Aorta (tissue), 5 donors: ENCODE measurements at regions not wholly inside any gene's neighbourhood (a gene's known extent, or its start where the extent isn't known, plus 50 kb on each side); places are given as distances from the start of the nearest gene placed in this dataset.

Experiments
- ATAC-seq: fragments of 200-7000 bp; cut with Tn5 transposase; one replicate; pipeline ENCODE4 v1.9.1; 2022; ENCODE audit warnings: moderate library complexity; ENCODE audit not compliant: low FRiP score
- DNase-seq, 2 donors: peaks; one replicate each; pipeline ENCODE4 v3.0.0-alpha.2; 2020
- H3K27ac ChIP-seq, 2 donors: one replicate each; pipeline ENCODE4 v1.5.1; 2013; ENCODE audit warnings: low read length in 2 of 2, mild to moderate bottlenecking in 2 of 2, moderate library complexity in 2 of 2, control low read depth in 1 of 2, inconsistent platforms in 1 of 2, low read depth in 1 of 2
- H3K27me3 ChIP-seq, 2 donors: one replicate each; pipeline ENCODE4 v1.6.1; 2013; ENCODE audit warnings: control low read depth in 1 of 2, low read length in 1 of 2, mild to moderate bottlenecking in 1 of 2, moderate library complexity in 1 of 2; ENCODE audit not compliant: insufficient read depth in 2 of 2, control insufficient read depth in 1 of 2
- H3K36me3 ChIP-seq, 2 donors: one replicate each; pipeline ENCODE4 v1.6.1; 2013; ENCODE audit warnings: control low read depth in 1 of 2, low read length in 1 of 2, mild to moderate bottlenecking in 1 of 2; ENCODE audit not compliant: insufficient read depth in 2 of 2, control insufficient read depth in 1 of 2
- H3K4me1 ChIP-seq, 2 donors: one replicate each; pipeline ENCODE4 v1.6.1; 2013; ENCODE audit warnings: low read length in 2 of 2, control low read depth in 1 of 2, mild to moderate bottlenecking in 1 of 2, moderate library complexity in 1 of 2; ENCODE audit not compliant: insufficient read depth in 2 of 2, control insufficient read depth in 1 of 2
- H3K4me3 ChIP-seq, 2 donors: one replicate each; pipeline ENCODE4 v1.5.1; 2013; ENCODE audit warnings: low read length in 2 of 2, control low read depth in 1 of 2, mild to moderate bottlenecking in 1 of 2
- H3K9me3 ChIP-seq: one replicate; pipeline ENCODE4 v1.6.1; 2013; ENCODE audit warnings: mild to moderate bottlenecking, low read length; ENCODE audit not compliant: control insufficient read depth
- WGBS, 2 donors: extraction: QIAGEN DNeasy Blood & Tissue Kit; methylation state at CpG; one replicate each; pipeline ENCODE4 v1.1.7; 2013; 5-methylcytosine and 5-hydroxymethylcytosine counted together
- intact Hi-C, 2 donors: fragments of 100-400 bp; cut with DNase I; formaldehyde crosslinking; loops; one replicate each; pipeline versions ENCODE4 v1.14.2 to v1.15.0; 2022
- donor health status: healthy with polysubstance abuse.
- donor health status: Bipolar disorder and iron deficiency.
- donor health status: DM: no; HTN: no; CAD: no.
- donor health status: DM: no; HTN: no; CAD: no.
- donor health status: DM: yes; HTN: yes; CAD: no.

DNA sequence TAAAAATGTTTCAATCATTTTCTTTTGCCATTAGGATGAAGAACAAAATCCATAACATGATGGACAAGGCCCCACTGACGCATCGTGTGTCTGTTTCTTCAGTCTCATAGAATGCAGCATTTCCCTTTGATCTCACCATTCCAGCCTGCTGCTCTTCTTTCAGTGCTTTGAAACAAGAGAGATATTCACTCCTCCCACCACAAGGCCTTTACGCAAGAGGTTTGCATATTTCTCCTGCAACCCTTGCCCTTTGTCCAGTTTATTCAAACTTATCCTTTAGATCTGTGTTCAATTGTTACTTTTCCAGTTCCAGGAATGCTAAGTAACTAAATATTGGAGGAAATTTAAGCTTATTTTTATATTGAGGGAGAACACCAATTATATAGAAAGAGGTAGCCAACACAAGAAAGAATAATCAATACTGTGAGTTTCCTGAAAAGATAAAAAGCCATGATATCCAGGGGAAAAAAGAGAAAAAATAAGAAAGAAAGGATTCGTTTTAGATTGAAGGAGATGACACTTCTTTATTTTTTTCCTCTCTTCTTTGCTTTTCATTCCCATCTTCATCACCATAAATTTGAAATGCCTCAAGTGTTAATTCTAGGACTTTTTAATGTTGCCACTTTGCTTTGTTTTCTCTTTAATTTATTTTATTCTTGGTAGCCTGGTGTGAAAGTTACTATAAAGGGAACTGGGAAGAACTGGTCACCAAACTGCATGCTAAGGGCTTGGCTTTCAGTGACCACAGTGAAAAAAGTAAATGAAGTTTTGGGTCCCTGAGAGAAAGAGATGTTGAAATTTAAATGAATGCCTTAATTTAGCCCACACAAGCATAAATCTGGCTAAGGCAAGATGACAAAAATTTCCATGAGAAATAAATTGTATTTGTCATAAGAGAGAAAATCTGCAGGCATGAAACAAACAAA is 102.1 kb downstream of the KIF2B start:
- DNase-seq (no peak), ATAC-seq (no peak)
- no peak overlapping the region for H3K27ac ChIP-seq
- no peaks in the 10 kb centered on the region for H3K36me3 ChIP-seq
- 25 to 48% methylated on average over 4 of the region's 4 CpGs for WGBS, 2 donors
- H3K4me3 ChIP-seq = no peak overlapping the region
- no peaks in the 10 kb centered on the region for H3K27me3 ChIP-seq
- H3K9me3 ChIP-seq = no peaks in the 10 kb centered on the region
- intact Hi-C loops = no loop called here
- no peaks in the 10 kb centered on the region for H3K4me1 ChIP-seq

GRCh38 chr17:53932386-53932785 is 109.7 kb downstream of the KIF2B start:
- no peak overlapping the region for H3K4me3 ChIP-seq
- no peaks in the 10 kb centered on the region for H3K9me3 ChIP-seq
- 40 to 46% methylated on average over 2 of the region's 2 CpGs for WGBS, 2 donors
- H3K27ac ChIP-seq = no peak overlapping the region
- no peaks in the 10 kb centered on the region for H3K36me3 ChIP-seq
- no peaks in the 10 kb centered on the region for H3K27me3 ChIP-seq
- no peak for ATAC-seq
- no peaks in the 10 kb centered on the region for H3K4me1 ChIP-seq
- no peak for DNase-seq
- intact Hi-C loops = no loop called here

DNA sequence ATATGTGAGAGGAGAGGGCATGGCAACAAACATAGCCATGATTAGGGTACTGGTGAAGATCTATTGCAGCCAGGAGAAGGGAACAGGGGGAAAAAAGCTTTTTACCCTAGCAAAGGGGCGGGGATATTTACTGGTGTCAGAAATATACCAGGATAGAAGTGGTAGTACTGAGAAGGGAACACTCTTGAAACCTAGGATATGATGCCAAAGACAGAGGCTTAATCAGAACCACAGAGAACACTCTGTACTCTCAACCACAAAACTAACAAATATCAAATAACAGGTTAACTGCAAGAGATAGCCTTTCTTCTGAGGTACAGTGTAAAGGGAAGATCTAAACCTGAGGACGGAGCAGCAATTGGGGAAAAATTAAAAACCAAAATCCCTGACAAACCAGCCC is 112.2 kb downstream of the KIF2B start:
- Histone ChIP-seq H3K9me3 (no peaks in the 10 kb centered on the region), H3K27me3 (no peaks in the 10 kb centered on the region), H3K27ac (no peak overlapping the region), H3K4me3 (no peak overlapping the region), H3K36me3 (no peaks in the 10 kb centered on the region), H3K4me1 (no peaks in the 10 kb centered on the region)
- WGBS, 2 donors = 78 to 83% methylated on average over 2 of the region's 2 CpGs
- intact Hi-C loops = no loop called here
- ATAC-seq = no peak
- DNase-seq = no peak

DNA sequence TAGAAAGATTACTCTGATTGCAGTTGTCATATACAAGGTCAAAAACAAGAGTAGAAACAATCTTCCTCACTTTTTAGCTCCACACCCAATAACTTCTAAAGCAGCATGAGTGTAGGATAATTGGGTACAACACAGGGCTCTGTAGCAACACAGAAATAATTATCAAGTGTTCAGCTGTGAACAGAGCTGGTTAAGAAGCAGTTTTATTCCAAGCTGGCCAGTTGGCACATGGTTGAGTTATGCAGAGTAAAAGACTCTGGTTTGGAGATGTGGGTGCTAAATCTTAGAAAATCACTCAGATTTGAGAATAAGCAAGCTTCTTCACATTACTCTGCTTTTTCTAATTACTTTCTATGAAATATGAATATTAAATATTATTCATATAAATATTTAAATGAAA is 118.5 kb downstream of the KIF2B start:
- H3K27me3 ChIP-seq = no peaks in the 10 kb centered on the region

GRCh38 chr17:53942436-53942835 is 119.7 kb downstream of the KIF2B start:
- H3K27ac ChIP-seq = no peak overlapping the region
- H3K36me3 ChIP-seq = no peaks in the 10 kb centered on the region
- H3K4me3 ChIP-seq = no peak overlapping the region
- H3K9me3 ChIP-seq = no peaks in the 10 kb centered on the region
- H3K27me3 ChIP-seq = no peaks in the 10 kb centered on the region
- DNase-seq (no peak), ATAC-seq (no peak)
- H3K4me1 ChIP-seq = no peaks in the 10 kb centered on the region
- 56 to 61% methylated on average over 1 of the region's 1 CpG for WGBS, 2 donors
- intact Hi-C loops = no loop called here

More for the DNA sequence above, 118.5 kb downstream of the KIF2B start:
- Histone ChIP-seq H3K4me1 (no peaks in the 10 kb centered on the region), H3K36me3 (no peaks in the 10 kb centered on the region), H3K9me3 (no peaks in the 10 kb centered on the region), H3K4me3 (no peak overlapping the region), H3K27ac (no peak overlapping the region)
- intact Hi-C loops = no loop called here
- DNase-seq = no peak
- no peak for ATAC-seq

DNA sequence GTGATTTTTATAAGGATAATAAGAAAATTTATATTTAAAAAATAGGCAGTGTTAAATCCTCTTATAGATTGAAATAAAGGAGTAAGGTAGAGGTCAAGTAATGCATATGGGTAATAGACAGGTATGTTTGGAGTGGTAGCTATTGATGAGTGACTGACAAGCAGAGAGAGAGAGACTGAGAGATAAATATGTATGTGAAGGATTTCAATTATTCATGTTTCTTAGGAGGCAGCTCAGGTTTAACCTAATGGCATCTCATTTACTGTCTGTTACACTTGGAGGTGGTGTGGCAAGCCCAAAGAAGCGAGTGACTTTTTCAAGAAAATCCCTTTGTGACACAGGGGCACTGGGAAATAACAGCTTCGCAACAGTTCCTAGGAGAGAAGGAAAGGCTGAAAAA is 120.2 kb downstream of the KIF2B start:
- 83 to 86% methylated on average over 2 of the region's 2 CpGs for WGBS, 2 donors
- ATAC-seq = no peak
- no peaks in the 10 kb centered on the region for H3K9me3 ChIP-seq
- no peak for DNase-seq
- H3K4me1 ChIP-seq = no peaks in the 10 kb centered on the region
- H3K27me3 ChIP-seq = no peaks in the 10 kb centered on the region
- H3K27ac ChIP-seq = no peak overlapping the region
- H3K36me3 ChIP-seq = no peaks in the 10 kb centered on the region
- intact Hi-C loops = no loop called here
- no peak overlapping the region for H3K4me3 ChIP-seq

DNA sequence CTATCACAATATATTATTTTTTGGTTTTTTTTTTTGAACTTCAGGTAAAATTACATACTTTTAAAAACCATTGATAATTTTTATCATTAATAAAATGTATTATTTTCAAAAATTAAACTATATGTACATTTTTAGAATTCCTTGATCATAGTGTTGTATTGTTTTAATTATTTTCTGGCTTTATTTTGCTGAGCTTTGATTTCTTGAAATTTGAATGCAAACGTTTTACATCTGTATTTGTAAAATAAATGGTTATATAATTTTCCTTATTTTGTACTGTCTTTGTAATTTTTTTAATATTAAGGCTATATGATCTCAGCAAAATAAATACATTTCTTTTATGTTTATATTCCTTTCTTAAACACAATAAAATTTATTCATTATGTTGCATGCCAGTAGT is 125.6 kb downstream of the KIF2B start:
- 44 to 52% methylated on average over 1 of the region's 1 CpG for WGBS, 2 donors
- no peaks in the 10 kb centered on the region for H3K27me3 ChIP-seq
- H3K4me3 ChIP-seq = no peak overlapping the region
- intact Hi-C loops = no loop called here
- no peaks in the 10 kb centered on the region for H3K4me1 ChIP-seq
- H3K36me3 ChIP-seq = no peaks in the 10 kb centered on the region
- DNase-seq (no peak), ATAC-seq (no peak)
- H3K27ac ChIP-seq = no peak overlapping the region
- no peaks in the 10 kb centered on the region for H3K9me3 ChIP-seq

DNA sequence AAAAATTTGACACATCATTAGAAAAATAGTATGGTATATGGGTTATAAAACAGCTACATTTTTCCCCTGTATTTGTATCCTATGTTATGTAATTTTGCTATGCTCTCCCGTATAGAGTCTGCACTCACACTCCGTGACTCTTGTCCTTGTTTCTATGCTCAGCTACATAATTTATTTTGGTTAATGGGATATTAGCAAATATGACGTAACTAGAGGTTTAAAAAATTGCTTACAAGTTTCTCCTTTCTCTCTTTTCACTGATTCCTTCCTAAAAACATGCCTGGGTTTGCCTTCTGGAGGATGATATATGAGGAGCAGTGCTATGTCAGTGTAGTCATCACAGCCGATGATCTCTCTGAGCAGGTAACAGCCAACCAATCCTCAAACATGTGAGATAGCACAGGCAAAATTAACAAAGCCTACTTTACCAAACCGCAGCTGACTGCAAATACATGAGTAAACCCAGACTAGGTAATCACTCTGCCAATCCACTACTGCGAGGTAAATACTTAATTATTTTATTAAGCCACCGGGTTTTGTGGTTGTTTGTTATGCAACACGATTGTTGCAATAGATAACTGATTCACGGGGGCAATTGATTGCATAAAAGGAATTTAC is 126.9 kb downstream of the KIF2B start:
- H3K27me3 ChIP-seq = no peaks in the 10 kb centered on the region
- no peaks in the 10 kb centered on the region for H3K36me3 ChIP-seq
- no peaks in the 10 kb centered on the region for H3K9me3 ChIP-seq
- WGBS, 2 donors = 65 to 69% methylated on average over 9 of the region's 9 CpGs
- H3K4me3 ChIP-seq = no peak overlapping the region
- no peaks in the 10 kb centered on the region for H3K4me1 ChIP-seq
- no peak for ATAC-seq
- no peak for DNase-seq
- no peak overlapping the region for H3K27ac ChIP-seq
- intact Hi-C loops = no loop called here
